Mesothelial cell of epicardium (in vitro differentiated cells): ENCODE measurements at regions not wholly inside any gene's neighbourhood (a gene's known extent, or its start where the extent isn't known, plus 50 kb on each side); places are given as distances from the start of the nearest gene placed in this dataset.

Source experiments
- DNase-seq, 2 experiments: peaks; one replicate each; pipeline ENCODE4 v3.0.0; 2021; ENCODE audit warnings: low spot score in 2 of 2; ENCODE audit not compliant: unreplicated experiment in 2 of 2
- H3K27ac Mint-ChIP-seq: 2 replicates; pipeline ENCODE4 v1.8.0; 2021; ENCODE audit warnings: mixed read lengths
- H3K27me3 Mint-ChIP-seq: 2 replicates; pipeline ENCODE4 v1.8.0; 2021; ENCODE audit warnings: low read depth, mixed read lengths
- H3K36me3 Mint-ChIP-seq: 2 replicates; pipeline ENCODE4 v1.8.0; 2021; ENCODE audit warnings: mixed read lengths
- H3K4me1 Mint-ChIP-seq: 2 replicates; pipeline ENCODE4 v1.8.0; 2021; ENCODE audit warnings: mixed read lengths
- H3K4me3 Mint-ChIP-seq: 2 replicates; pipeline ENCODE4 v1.8.0; 2021; ENCODE audit warnings: mild to moderate bottlenecking, moderate library complexity, mixed read lengths
- H3K9me3 Mint-ChIP-seq: 2 replicates; pipeline ENCODE4 v1.8.0; 2021; ENCODE audit warnings: mixed read lengths
- CTCF ChIP-seq: fragments of 200-600 bp; sonication (generic); IDR thresholded peaks from one replicate; pipeline ENCODE4 v1.5.0; 2021; ENCODE audit warnings: antibody characterized with exemption; ENCODE audit not compliant: unreplicated experiment

GRCh38 chr4:135277980-135278315, 1076.4 kb upstream of the PABPC4L start:
- Mint-ChIP-seq H3K36me3 (no peaks in the 10 kb centered on the region), H3K4me3 (no peak overlapping the region), H3K9me3 (peaks cover 9% of the 10 kb centered on the region), H3K27ac (no peak overlapping the region), H3K27me3 (no peaks in the 10 kb centered on the region), H3K4me1 (peaks cover 30% of the 10 kb centered on the region)
- TF ChIP-seq CTCF: no peak
- no peak for DNase-seq

GRCh38 chr4:135277068-135277979, 1075.7 kb upstream of the PABPC4L start:
- H3K4me3 Mint-ChIP-seq: no peak overlapping the region
- H3K27me3 Mint-ChIP-seq: no peaks in the 10 kb centered on the region
- no peak overlapping the region for H3K27ac Mint-ChIP-seq
- no peaks in the 10 kb centered on the region for H3K36me3 Mint-ChIP-seq
- peaks cover 4% of the 10 kb centered on the region for H3K9me3 Mint-ChIP-seq
- peaks cover 25% of the 10 kb centered on the region for H3K4me1 Mint-ChIP-seq
- no peak for TF ChIP-seq CTCF
- no peak for DNase-seq

GRCh38 chr4:135274416-135274815, 1072.8 kb upstream of the PABPC4L start:
- no peaks in the 10 kb centered on the region for H3K27me3 Mint-ChIP-seq
- no peak overlapping the region for H3K4me3 Mint-ChIP-seq
- no peaks in the 10 kb centered on the region for H3K36me3 Mint-ChIP-seq

GRCh38 chr4:135269125-135269890, 1067.7 kb upstream of the PABPC4L start:
- Mint-ChIP-seq H3K9me3 (no peaks in the 10 kb centered on the region), H3K4me1 (peaks cover 8% of the 10 kb centered on the region), H3K27ac (no peak overlapping the region), H3K27me3 (no peaks in the 10 kb centered on the region), H3K4me3 (no peak overlapping the region), H3K36me3 (no peaks in the 10 kb centered on the region)
- no peak for DNase-seq
- no peak for TF ChIP-seq CTCF

More at GRCh38 chr4:135274416-135274815, 1072.8 kb upstream of the PABPC4L start:
- peaks cover 1% of the 10 kb centered on the region for H3K9me3 Mint-ChIP-seq
- H3K27ac Mint-ChIP-seq: peak overlapping the region; percentile 55
- DNase-seq: no peak
- TF ChIP-seq CTCF: no peak
- H3K4me1 Mint-ChIP-seq: peaks cover 25% of the 10 kb centered on the region

- no peaks in the 10 kb centered on the region for H3K9me3 Mint-ChIP-seq
- H3K27ac Mint-ChIP-seq: no peak overlapping the region
- H3K27me3 Mint-ChIP-seq: no peaks in the 10 kb centered on the region
- no peak for DNase-seq
- peaks cover 4% of the 10 kb centered on the region for H3K4me1 Mint-ChIP-seq
- H3K36me3 Mint-ChIP-seq: no peaks in the 10 kb centered on the region
- no peak for TF ChIP-seq CTCF
- no peak overlapping the region for H3K4me3 Mint-ChIP-seq
These were observed 1066.8 kb upstream of the PABPC4L start for GRCh38 chr4:135268369-135268768.
